H1 (cell line): ENCODE measurements at regions not wholly inside any gene's neighbourhood (a gene's known extent, or its start where the extent isn't known, plus 50 kb on each side); places are given as distances from the start of the nearest gene placed in this dataset.

Experiments used
- CTCF ChIP-seq, 3 experiments: IDR thresholded peaks; 1 replicate in 2 of 3; 2 replicates in 1 of 3; pipeline versions ENCODE4 v1.5.1 to v1.6.1; 2011; ENCODE audit warnings: low read length in 3 of 3, mild to moderate bottlenecking in 3 of 3, inconsistent platforms in 2 of 3, low read depth in 1 of 3, moderate library complexity in 1 of 3; ENCODE audit not compliant: insufficient read depth in 1 of 3; ENCODE audit errors: control extremely low read depth in 1 of 3
- ZNF274 ChIP-seq: IDR thresholded peaks from 2 replicates; pipeline ENCODE4 v1.7.0; 2012; ENCODE audit warnings: low read length, borderline replicate concordance; ENCODE audit errors: extremely low read depth

- no peak for TF ChIP-seq CTCF (IDR thresholded peaks at IDR 0.05; ENCODE audit: control extremely low read depth in 1 of 3, insufficient read depth in 1 of 3, low read depth in 1 of 3, low read length in 3 of 3)
- TF ChIP-seq ZNF274, result no peak
Measured at GRCh38 chr7:155951554-155952158, 139.4 kb upstream of the SHH start.
